ENCODE measurements at regions not wholly inside any gene's neighbourhood (a gene's known extent, or its start where the extent isn't known, plus 50 kb on each side); places are given as distances from the start of the nearest gene placed in this dataset.
A peak's percentile ranks its signal among the peaks of the same experiment; 100 is the strongest.
"Not testable (repeated sequence)": the region's sequence is repeated elsewhere in the genome, so short reads cannot be mapped to it uniquely, and the experiment has no call there.

DNA sequence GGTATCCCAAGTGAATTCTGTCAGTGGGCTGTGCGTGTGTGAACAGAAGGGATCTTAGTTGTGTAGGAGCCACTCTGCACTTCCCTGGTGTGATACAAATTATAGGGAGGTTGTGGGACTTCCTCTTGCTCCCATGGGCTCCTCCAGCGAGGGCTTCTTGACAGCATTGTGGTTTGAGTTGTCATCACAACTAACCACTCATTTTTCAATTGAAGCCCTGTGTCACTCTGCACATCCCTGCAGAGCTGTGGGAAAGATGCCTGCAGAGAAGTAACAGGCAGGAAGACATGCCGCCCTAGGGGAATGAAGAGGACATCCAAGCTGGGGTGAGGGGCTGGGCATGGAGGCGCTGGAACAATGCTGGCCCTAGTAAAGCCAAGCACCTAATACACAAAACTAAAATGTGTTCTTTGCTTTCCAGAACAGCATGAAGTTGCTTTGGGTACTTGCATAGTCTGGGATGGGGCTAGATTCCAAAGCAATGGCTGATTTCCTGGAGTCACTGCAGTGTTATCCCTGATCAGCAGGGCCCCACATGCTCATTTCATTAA lies 692.5 kb downstream of the TOX3 start:
- DNase-seq (ENCODE audit: low read depth, low spot score), result no peak

DNA sequence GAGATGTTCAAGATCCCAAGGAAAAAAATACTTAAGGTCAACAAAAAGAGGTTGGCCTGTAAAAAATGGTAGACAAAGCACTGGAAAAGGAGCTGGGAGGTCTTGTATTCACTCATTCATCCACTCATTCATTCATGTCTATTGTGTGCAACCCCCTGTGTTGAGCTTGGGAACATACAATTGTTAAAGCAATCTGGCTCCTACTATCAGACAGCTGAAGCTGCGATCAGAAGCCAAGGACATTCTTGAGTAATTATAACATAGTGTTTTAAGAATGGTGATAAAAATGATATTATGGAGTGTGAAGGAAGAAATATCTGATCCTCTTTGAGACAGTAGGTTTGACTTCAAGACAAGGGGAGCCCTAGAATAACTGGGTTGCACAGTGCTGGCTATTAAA lies 693.4 kb downstream of the TOX3 start:
- DNase-seq (ENCODE audit: low read depth, low spot score), result no peak

GRCh38 chr16:51852892-51853291 lies 694.1 kb downstream of the TOX3 start:
- no peak for DNase-seq (ENCODE audit: low read depth, low spot score)

- no peak for DNase-seq (ENCODE audit: low read depth, low spot score)
These were observed 695.8 kb downstream of the TOX3 start for GRCh38 chr16:51851111-51851510.

- no peak for DNase-seq (ENCODE audit: low read depth, low spot score)
These were observed 697.2 kb downstream of the TOX3 start for GRCh38 chr16:51849715-51850114.

- no peak for DNase-seq (ENCODE audit: low read depth, low spot score)
These were observed 694.7 kb upstream of the SALL1 start for GRCh38 chr16:51845586-51846305.

DNA sequence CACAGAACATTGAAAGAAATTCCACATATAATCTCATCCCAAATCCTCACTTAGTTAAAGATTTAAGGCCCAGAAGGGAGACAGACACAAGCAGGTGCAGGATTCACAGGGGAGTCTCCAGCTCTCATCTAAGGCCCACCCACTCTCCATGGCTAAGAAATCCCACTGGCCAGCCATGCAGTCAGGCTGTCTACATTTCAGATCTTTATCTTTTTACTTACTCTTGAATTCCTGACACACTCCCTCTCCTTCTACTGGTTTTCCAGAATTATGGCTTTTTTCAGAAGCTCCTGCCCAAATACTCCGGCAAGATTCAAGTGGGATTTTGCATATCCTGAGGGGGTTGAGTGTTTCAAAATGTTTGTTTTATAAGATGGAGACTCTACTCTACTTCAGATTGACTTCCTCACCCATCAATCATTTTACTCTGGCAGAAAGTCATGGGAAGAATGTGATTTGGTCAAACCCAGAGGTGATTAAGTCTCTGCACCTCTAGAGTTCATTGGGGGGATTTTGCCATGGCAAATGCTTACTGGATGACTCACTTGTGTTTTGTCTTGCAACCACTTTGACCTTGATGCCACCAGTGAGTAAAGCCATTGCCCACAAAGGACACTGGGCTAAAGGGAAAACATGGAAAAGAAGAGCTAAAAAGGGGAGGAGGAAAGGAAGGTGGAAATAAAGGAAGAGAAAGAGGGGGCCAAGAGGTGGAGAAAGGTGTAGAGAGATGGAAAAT lies 688.8 kb upstream of the SALL1 start:
- DNase-seq (ENCODE audit: low read depth, low spot score), result peak; percentile 71

- no peak for DNase-seq (ENCODE audit: low read depth, low spot score)
These were observed 683.7 kb upstream of the SALL1 start for GRCh38 chr16:51834794-51835193.

DNA sequence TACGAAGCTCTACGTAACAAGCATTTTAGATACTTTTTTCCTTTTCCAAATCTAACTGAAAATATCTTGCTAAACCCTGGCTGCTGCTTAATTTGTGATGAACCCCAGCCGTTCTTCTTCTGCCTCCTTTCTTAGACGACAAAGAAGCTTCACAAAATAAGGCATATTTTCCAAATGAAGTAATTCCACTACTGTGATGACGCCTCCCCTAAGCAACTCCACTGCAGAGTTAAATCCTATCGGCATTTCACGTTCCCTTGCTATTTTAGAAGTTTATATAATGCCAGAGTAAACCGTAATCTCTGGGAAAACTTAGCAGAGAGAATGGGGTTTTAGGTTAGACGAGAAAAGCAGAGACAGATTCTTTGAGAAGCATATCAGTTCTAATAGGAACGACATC lies 683.1 kb upstream of the SALL1 start:
- DNase-seq (ENCODE audit: low read depth, low spot score), result peak; percentile 54

DNA sequence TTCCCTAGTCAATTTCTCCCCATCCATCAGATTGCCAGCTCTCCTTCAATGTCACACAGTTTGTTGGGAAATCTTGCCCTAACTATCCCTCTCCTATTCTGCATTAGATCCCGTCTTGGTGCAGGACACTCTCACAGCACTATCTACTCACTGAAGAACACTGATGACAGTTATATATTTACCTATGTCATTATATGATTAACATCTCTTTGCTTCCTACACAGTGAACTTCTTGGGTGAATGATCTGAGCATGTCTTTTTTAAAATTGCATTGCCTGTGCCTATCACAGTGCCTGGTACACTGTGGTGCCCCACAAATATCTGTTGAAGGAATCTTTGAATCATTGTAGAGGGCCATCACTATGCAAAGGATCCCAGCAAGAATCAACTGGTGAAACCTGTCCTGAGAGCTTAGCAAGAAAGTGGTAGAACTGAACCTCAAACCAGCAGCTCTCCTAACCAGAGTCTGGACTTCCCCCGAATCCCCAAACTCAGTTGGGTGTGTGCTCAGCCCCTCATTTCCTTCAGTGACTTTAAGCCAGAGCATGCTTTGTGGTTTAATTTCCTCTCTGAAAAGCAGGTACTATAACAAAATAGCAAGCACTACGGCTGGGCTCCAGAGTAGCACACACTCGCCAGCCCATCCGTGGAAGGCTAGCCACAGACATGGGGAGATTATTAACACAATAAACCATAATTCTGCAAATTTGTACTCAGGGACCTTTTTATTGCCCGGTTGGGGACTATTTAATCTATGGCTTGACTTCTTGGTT lies 680.7 kb upstream of the SALL1 start:
- DNase-seq (ENCODE audit: low read depth, low spot score), result no peak

DNA sequence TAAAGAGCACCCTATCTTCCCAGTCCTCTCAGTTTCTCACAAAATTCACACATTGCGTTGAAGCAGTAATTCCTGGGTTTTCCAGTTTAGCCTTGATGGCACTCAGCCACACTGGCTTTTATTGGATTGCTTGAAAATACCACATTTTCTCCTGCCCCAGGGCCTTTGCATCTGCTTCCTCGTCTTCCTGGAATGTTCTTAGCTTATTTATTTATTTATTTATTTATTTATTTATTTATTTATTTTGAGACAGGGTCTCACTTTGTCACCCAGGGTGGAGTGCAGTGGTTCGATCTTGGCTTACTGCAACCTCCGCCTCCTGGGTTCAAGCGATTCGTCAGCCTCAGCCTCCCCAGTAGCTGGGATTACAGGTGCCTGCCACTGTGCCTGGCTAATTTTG lies 680.0 kb upstream of the SALL1 start:
- not testable (repeated sequence) for DNase-seq (ENCODE audit: low read depth, low spot score)

GRCh38 chr16:51825779-51826178 lies 674.7 kb upstream of the SALL1 start:
- no peak for DNase-seq (ENCODE audit: low read depth, low spot score)

GRCh38 chr16:51822471-51822870 lies 671.4 kb upstream of the SALL1 start:
- no peak for DNase-seq (ENCODE audit: low read depth, low spot score)

- no peak for DNase-seq (ENCODE audit: low read depth, low spot score)
These were observed 670.5 kb upstream of the SALL1 start for GRCh38 chr16:51821527-51821926.

DNA sequence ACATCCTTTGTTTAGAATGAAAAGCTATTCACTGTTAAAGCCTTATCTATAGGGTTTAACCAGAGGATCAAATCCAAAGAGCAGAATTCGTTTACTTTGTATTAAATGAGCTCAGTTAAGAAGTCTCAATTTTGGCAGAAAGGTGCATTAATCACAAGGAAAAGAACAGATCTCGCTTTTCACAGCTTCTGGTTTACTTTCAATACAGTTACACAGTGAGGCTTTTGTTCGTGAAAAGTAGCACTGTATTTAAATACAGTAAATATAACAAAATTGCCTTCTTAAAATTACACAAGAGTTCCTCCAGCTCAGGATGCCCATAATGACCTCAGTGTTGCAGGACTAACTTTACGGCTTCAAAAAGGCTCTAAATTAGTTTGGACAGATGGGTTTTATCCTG lies 669.1 kb upstream of the SALL1 start:
- no peak for DNase-seq (ENCODE audit: low read depth, low spot score)

GRCh38 chr16:51818342-51818944 lies 667.4 kb upstream of the SALL1 start:
- DNase-seq (ENCODE audit: low read depth, low spot score), result peak; percentile 39

DNA sequence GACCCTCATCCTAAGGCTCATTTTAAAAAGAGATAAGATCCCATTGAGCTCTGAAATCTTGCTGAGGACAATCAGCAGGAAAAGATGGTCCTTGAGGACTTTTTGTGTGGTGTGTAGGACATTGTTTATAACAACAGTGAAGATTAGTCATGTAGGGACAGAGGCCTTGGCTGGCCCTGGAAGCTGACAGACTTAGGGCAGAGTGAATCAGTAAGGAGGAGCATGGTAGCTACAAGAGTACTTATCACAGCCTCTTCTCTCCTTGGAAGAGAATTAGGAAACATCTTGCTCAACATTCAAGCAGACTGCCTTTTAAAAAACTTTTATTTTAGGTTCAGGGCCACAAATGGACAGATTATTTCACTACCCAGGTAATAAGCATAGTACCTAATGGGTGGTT lies 665.9 kb upstream of the SALL1 start:
- DNase-seq (ENCODE audit: low read depth, low spot score), result no peak

GRCh38 chr16:51815523-51815922 lies 664.5 kb upstream of the SALL1 start:
- no peak for DNase-seq (ENCODE audit: low read depth, low spot score)

DNA sequence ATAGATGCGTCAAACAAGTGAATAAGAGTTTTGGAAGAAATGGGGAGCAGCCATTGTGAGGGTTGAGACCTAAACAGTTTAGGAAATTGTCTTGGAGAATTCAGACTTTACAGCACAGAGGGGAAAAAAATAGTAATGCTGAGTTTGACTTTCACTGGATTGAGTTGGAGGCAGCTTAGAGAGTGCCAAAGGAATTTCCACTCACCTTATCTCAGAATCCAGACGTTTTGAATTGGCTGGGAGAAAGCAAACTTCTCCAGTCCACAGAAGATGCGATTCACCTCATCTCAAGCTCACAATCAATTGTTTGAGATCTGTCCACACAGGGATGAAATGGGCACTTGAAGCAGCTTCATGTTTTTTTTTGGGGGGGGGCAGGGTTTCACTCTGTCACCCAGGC lies 663.5 kb upstream of the SALL1 start:
- DNase-seq (ENCODE audit: low read depth, low spot score), result no peak

DNA sequence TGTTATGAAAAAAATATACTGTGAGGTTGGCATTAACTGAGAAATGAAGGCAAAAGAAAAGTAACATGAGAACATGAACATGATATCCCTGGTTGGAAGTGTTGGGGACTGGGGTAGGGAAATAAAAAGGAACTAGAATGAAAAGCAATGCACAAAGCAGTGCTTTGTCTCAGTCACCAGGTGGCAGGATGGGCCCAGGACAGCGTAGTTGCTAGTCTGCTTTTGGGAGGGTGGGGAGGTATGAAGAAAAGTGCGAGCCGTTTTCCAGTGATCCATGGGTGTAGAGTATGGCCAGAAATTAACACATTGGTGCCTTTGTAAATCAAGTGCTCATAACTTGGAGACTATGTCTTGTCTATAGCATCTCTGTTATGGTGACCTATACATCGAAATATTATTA lies 662.5 kb upstream of the SALL1 start:
- DNase-seq (ENCODE audit: low read depth, low spot score), result no peak

DNA sequence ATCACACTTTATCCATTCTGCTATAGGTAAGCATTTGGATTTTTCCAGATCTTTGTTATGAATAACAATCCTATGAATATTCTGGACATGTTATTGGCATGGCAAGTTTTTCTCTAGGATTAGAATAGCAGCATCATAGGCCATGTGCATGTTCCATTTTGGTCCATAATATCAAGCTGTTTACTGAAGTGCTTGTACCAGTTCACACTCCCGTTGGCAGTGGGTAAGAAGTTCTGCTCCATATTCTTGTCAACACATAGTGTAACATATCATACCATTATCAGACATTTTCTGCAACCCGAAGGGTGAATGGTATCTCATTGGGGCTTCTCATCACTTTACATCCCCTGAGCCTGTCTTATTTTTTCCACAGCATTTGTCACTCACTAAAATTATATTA lies 661.9 kb upstream of the SALL1 start:
- DNase-seq (ENCODE audit: low read depth, low spot score), result no peak

DNA sequence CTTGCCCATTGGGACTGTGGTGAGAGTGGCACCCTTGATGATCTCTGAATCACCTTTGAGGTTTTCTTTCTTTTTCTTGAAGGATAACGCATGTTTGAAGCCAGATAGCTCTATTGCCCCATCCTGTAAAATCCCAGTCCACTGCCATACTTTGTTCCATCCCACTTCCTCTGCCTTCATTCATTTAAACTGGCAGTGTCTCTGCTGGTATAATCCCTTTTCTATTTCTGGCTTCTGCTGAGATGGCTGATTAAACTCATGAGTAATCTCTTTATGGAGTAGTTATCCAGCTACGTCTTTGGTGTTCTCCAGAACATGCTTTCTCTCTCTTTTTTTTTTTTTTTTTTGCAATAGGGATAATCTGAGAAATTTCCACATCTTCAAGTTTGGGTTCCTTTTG lies 656.5 kb upstream of the SALL1 start:
- no peak for DNase-seq (ENCODE audit: low read depth, low spot score)
